HepG2 (cell line): ENCODE measurements at regions not wholly inside any gene's neighbourhood (a gene's known extent, or its start where the extent isn't known, plus 50 kb on each side); places are given as distances from the start of the nearest gene placed in this dataset.

ENCODE experiments used
- AKAP8 ChIP-seq: sonication (generic); formaldehyde crosslinking; IDR thresholded peaks from 2 replicates; pipeline ENCODE4 v1.5.1; 2020; ENCODE audit warnings: mild to moderate bottlenecking, missing genetic modification reagents
- ISX ChIP-seq: sonication (generic); formaldehyde crosslinking; conservative IDR thresholded peaks from 2 replicates; pipeline ENCODE4 v1.5.0; 2020; ENCODE audit warnings: missing genetic modification reagents
- KAT8 ChIP-seq: IDR thresholded peaks from 2 replicates; pipeline ENCODE4 v1.6.1; 2016; ENCODE audit warnings: missing genetic modification reagents, missing compliant biosample characterization
- NR1H2 ChIP-seq: sonication (generic); formaldehyde crosslinking; IDR thresholded peaks from 2 replicates; pipeline ENCODE4 v1.8.1; 2022; ENCODE audit warnings: low read depth, missing genetic modification reagents, borderline replicate concordance
- SSRP1 ChIP-seq: IDR thresholded peaks from 2 replicates; pipeline ENCODE4 v1.6.1; 2016; ENCODE audit warnings: control low read depth
- ZNF224 ChIP-seq: sonication (generic); formaldehyde crosslinking; IDR thresholded peaks from 2 replicates; pipeline ENCODE4 v1.5.0; 2020; ENCODE audit warnings: mild to moderate bottlenecking, missing genetic modification reagents
- ZNF263 ChIP-seq: sonication (generic); formaldehyde crosslinking; IDR thresholded peaks from 2 replicates; pipeline ENCODE4 v1.4.0; 2020; ENCODE audit warnings: missing genetic modification reagents
- ZNF501 ChIP-seq: sonication (generic); formaldehyde crosslinking; IDR thresholded peaks from 2 replicates; pipeline ENCODE4 v1.5.1; 2020; ENCODE audit warnings: mild to moderate bottlenecking, moderate library complexity, missing genetic modification reagents
- ZSCAN30 ChIP-seq: sonication (generic); formaldehyde crosslinking; IDR thresholded peaks from 2 replicates; pipeline ENCODE4 v1.5.0; 2020; ENCODE audit warnings: mild to moderate bottlenecking, missing genetic modification reagents
- TF ChIP-seq, protein P1 (sequence below): sonication (generic); formaldehyde crosslinking; IDR thresholded peaks from 2 replicates; pipeline ENCODE4 v1.4.0; 2020; ENCODE audit warnings: missing genetic modification reagents, mild to moderate bottlenecking, borderline replicate concordance
- TF ChIP-seq, protein P2 (sequence below): sonication (generic); formaldehyde crosslinking; IDR thresholded peaks from 2 replicates; pipeline ENCODE4 v1.4.0; 2020; ENCODE audit warnings: missing genetic modification reagents, borderline replicate concordance
- TF ChIP-seq, protein P3 (sequence below): sonication (generic); formaldehyde crosslinking; IDR thresholded peaks from 2 replicates; pipeline ENCODE4 v1.5.0; 2020; ENCODE audit warnings: mild to moderate bottlenecking, missing genetic modification reagents, borderline replicate concordance
- TF ChIP-seq, protein P4 (sequence below): sonication (generic); formaldehyde crosslinking; IDR thresholded peaks from 2 replicates; pipeline ENCODE4 v1.8.1; 2022; ENCODE audit warnings: low read depth, mild to moderate bottlenecking, missing genetic modification reagents

DNA sequence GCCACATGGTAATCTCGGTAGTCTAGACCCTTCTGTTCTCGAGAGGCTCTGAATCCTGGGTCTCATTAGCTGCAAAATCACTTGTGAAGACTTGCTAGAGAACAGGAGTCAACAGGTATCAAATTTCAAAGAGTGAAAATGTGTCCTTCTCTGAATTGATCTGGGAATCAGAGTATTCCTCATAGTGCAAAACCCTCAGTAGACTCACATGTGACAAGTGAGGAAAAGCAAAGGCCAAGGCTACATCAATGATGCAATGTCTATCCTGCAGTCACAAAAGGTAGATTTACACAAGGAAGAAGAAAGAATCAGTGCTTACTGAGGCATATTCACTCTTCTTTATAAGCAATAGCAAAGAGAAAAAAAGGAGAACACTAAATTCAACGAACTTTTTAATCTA is 1220.0 kb upstream of the GJE1 start (continued):
- TF ChIP-seq, protein P1, sequence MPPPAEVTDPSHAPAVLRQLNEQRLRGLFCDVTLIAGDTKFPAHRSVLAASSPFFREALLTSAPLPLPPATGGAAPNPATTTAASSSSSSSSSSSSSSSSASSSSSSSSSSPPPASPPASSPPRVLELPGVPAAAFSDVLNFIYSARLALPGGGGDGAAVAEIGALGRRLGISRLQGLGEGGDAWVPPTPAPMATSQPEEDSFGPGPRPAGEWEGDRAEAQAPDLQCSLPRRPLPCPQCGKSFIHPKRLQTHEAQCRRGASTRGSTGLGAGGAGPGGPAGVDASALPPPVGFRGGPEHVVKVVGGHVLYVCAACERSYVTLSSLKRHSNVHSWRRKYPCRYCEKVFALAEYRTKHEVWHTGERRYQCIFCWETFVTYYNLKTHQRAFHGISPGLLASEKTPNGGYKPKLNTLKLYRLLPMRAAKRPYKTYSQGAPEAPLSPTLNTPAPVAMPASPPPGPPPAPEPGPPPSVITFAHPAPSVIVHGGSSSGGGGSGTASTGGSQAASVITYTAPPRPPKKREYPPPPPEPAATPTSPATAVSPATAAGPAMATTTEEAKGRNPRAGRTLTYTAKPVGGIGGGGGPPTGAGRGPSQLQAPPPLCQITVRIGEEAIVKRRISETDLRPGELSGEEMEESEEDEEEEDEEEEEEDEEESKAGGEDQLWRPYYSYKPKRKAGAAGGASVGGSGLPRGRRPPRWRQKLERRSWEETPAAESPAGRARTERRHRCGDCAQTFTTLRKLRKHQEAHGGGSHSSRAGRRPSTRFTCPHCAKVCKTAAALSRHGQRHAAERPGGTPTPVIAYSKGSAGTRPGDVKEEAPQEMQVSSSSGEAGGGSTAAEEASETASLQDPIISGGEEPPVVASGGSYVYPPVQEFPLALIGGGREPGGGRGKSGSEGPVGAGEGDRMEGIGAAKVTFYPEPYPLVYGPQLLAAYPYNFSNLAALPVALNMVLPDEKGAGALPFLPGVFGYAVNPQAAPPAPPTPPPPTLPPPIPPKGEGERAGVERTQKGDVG (CRISPR knock-in tag), result no peak
- TF ChIP-seq ZNF263 (CRISPR knock-in tag) (no peak), ZNF501 (CRISPR knock-in tag) (no peak), ZSCAN30 (CRISPR knock-in tag) (no peak), KAT8 (CRISPR knock-in tag) (no peak), SSRP1 (CRISPR knock-in tag) (no peak), NR1H2 (CRISPR knock-in tag) (no peak), ISX (CRISPR knock-in tag) (no peak), ZNF224 (CRISPR knock-in tag) (no peak), AKAP8 (CRISPR knock-in tag) (no peak)
- TF ChIP-seq, protein P2, sequence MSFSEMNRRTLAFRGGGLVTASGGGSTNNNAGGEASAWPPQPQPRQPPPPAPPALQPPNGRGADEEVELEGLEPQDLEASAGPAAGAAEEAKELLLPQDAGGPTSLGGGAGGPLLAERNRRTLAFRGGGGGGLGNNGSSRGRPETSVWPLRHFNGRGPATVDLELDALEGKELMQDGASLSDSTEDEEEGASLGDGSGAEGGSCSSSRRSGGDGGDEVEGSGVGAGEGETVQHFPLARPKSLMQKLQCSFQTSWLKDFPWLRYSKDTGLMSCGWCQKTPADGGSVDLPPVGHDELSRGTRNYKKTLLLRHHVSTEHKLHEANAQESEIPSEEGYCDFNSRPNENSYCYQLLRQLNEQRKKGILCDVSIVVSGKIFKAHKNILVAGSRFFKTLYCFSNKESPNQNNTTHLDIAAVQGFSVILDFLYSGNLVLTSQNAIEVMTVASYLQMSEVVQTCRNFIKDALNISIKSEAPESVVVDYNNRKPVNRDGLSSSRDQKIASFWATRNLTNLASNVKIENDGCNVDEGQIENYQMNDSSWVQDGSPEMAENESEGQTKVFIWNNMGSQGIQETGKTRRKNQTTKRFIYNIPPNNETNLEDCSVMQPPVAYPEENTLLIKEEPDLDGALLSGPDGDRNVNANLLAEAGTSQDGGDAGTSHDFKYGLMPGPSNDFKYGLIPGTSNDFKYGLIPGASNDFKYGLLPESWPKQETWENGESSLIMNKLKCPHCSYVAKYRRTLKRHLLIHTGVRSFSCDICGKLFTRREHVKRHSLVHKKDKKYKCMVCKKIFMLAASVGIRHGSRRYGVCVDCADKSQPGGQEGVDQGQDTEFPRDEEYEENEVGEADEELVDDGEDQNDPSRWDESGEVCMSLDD (CRISPR knock-in tag), result no peak
- TF ChIP-seq, protein P3, sequence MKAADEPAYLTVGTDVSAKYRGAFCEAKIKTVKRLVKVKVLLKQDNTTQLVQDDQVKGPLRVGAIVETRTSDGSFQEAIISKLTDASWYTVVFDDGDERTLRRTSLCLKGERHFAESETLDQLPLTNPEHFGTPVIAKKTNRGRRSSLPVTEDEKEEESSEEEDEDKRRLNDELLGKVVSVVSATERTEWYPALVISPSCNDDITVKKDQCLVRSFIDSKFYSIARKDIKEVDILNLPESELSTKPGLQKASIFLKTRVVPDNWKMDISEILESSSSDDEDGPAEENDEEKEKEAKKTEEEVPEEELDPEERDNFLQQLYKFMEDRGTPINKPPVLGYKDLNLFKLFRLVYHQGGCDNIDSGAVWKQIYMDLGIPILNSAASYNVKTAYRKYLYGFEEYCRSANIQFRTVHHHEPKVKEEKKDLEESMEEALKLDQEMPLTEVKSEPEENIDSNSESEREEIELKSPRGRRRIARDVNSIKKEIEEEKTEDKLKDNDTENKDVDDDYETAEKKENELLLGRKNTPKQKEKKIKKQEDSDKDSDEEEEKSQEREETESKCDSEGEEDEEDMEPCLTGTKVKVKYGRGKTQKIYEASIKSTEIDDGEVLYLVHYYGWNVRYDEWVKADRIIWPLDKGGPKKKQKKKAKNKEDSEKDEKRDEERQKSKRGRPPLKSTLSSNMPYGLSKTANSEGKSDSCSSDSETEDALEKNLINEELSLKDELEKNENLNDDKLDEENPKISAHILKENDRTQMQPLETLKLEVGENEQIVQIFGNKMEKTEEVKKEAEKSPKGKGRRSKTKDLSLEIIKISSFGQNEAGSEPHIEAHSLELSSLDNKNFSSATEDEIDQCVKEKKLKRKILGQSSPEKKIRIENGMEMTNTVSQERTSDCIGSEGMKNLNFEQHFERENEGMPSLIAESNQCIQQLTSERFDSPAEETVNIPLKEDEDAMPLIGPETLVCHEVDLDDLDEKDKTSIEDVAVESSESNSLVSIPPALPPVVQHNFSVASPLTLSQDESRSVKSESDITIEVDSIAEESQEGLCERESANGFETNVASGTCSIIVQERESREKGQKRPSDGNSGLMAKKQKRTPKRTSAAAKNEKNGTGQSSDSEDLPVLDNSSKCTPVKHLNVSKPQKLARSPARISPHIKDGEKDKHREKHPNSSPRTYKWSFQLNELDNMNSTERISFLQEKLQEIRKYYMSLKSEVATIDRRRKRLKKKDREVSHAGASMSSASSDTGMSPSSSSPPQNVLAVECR (CRISPR knock-in tag), result no peak
- TF ChIP-seq, protein P4, sequence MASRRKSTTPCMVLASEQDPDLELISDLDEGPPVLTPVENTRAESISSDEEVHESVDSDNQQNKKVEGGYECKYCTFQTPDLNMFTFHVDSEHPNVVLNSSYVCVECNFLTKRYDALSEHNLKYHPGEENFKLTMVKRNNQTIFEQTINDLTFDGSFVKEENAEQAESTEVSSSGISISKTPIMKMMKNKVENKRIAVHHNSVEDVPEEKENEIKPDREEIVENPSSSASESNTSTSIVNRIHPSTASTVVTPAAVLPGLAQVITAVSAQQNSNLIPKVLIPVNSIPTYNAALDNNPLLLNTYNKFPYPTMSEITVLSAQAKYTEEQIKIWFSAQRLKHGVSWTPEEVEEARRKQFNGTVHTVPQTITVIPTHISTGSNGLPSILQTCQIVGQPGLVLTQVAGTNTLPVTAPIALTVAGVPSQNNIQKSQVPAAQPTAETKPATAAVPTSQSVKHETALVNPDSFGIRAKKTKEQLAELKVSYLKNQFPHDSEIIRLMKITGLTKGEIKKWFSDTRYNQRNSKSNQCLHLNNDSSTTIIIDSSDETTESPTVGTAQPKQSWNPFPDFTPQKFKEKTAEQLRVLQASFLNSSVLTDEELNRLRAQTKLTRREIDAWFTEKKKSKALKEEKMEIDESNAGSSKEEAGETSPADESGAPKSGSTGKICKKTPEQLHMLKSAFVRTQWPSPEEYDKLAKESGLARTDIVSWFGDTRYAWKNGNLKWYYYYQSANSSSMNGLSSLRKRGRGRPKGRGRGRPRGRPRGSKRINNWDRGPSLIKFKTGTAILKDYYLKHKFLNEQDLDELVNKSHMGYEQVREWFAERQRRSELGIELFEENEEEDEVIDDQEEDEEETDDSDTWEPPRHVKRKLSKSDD (CRISPR knock-in tag), result no peak
